ENCODE measurements at regions not wholly inside any gene's neighbourhood (a gene's known extent, or its start where the extent isn't known, plus 50 kb on each side); places are given as distances from the start of the nearest gene placed in this dataset.

DNA sequence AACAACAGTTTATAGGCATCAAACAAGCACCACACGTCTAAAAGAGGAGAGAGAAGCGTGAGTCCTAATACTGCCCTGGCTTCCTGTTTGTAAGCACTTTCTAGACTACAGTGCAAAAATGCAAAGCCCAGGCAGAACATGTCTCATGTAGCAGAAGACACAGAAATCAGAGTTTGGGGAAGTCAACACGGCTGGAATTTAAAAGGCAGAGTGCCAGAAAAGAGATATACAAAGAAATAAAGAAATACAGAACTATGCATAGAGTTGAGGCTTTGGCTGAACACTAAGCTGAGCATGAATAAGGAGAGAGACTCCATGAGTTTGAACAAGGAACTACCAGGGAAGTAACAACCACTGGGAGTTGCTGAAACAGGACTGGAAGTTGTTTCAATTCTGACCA is 566.6 kb upstream of the NR5A2 start:
- H3K4me3 ChIP-seq = no peak overlapping the region
- H3K27me3 ChIP-seq = no peaks in the 10 kb centered on the region
- intact Hi-C loops (cut with DNase I) = no loop called here
- H3K27ac ChIP-seq = no peak overlapping the region
- H3K36me3 ChIP-seq (replicated peaks in 1 of 2; ENCODE audit: insufficient read depth in 1 of 2, low read depth in 2 of 2) = no peaks in the 10 kb centered on the region
- 47 to 55% methylated on average over 3 of the region's 3 CpGs for WGBS, 2 donors
- no peaks in the 10 kb centered on the region for H3K9me3 ChIP-seq
- no peak for ATAC-seq
- TF ChIP-seq, protein P1, sequence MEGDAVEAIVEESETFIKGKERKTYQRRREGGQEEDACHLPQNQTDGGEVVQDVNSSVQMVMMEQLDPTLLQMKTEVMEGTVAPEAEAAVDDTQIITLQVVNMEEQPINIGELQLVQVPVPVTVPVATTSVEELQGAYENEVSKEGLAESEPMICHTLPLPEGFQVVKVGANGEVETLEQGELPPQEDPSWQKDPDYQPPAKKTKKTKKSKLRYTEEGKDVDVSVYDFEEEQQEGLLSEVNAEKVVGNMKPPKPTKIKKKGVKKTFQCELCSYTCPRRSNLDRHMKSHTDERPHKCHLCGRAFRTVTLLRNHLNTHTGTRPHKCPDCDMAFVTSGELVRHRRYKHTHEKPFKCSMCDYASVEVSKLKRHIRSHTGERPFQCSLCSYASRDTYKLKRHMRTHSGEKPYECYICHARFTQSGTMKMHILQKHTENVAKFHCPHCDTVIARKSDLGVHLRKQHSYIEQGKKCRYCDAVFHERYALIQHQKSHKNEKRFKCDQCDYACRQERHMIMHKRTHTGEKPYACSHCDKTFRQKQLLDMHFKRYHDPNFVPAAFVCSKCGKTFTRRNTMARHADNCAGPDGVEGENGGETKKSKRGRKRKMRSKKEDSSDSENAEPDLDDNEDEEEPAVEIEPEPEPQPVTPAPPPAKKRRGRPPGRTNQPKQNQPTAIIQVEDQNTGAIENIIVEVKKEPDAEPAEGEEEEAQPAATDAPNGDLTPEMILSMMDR (IDR thresholded peaks at IDR 0.05) = no peak
- TF ChIP-seq POLR2A (IDR thresholded peaks at IDR 0.05) = no peak
- H3K4me1 ChIP-seq = no peaks in the 10 kb centered on the region
- DNase-seq = peak in 1 of 4 donors; percentile 30

DNA sequence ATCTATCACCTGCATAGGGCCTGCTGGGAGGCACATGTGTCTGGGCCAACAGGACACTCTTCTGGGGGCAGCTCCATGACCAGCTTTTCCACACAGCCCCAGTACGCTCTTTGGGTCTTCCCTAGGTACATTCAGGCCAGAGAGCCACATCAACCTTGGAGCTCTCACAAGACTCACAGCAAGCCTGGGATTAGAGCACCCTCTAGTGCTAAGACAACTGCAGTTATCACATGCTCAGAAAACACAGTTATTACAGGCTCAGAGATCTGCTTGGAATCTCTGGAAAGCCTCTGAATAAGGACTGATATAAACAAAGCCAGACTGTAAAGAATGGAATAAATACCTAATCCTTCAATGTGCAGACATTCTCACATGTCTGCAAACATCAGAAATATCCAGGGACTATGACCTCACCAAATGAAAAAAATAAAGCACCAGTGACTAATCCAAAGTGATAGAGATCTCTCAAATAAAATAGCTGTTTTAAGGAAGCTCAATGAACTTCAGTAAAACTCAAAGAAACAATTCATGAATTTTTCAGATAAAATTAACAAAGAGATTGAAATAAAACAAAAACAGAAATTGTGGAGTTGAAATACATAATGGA is 563.9 kb upstream of the NR5A2 start:
- H3K4me1 ChIP-seq = no peaks in the 10 kb centered on the region
- TF ChIP-seq, protein P1 (IDR thresholded peaks at IDR 0.05) = peak in 6 of 7 experiments; percentile 26 to 65 (median 51)
- TF ChIP-seq POLR2A (IDR thresholded peaks at IDR 0.05) = no peak
- no peaks in the 10 kb centered on the region for H3K9me3 ChIP-seq
- no peak overlapping the region for H3K4me3 ChIP-seq
- H3K36me3 ChIP-seq (replicated peaks in 1 of 2; ENCODE audit: insufficient read depth in 1 of 2, low read depth in 2 of 2) = no peaks in the 10 kb centered on the region
- DNase-seq (peak; percentile 17 to 61 (median 29)), ATAC-seq (peak; percentile 58)
- no peak overlapping the region for H3K27ac ChIP-seq
- intact Hi-C loops (cut with DNase I) = no loop called here
- WGBS, 2 donors = 60 to 81% methylated on average over 1 of the region's 1 CpG
- no peaks in the 10 kb centered on the region for H3K27me3 ChIP-seq

DNA sequence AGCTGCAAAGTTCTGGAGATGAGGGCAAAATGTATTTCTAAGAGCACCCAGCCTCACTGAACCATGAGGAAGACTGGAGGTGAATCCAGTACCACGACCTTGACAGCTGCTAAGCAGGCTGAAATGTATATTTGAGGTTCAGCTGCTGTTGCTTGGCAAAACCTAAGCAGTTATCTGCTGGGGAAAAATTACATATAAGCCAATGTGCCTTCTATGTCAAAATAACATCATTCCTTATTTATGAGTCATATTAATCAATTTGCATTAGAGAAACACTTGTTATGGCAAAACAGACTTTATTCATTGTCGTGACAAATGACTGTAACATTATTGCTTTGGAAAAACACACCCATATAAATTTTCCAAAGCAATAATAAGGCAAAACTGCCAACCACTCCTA is 560.5 kb upstream of the NR5A2 start:
- DNase-seq = no peak
- WGBS, 2 donors = 46 to 53% methylated on average over 2 of the region's 2 CpGs
- Histone ChIP-seq H3K9me3 (no peaks in the 10 kb centered on the region), H3K27ac (no peak overlapping the region), H3K36me3 (replicated peaks in 1 of 2; ENCODE audit: insufficient read depth in 1 of 2, low read depth in 2 of 2) (no peaks in the 10 kb centered on the region), H3K27me3 (no peaks in the 10 kb centered on the region), H3K4me3 (no peak overlapping the region), H3K4me1 (no peaks in the 10 kb centered on the region)
- TF ChIP-seq, protein P1 (IDR thresholded peaks at IDR 0.05) = no peak
- TF ChIP-seq POLR2A (IDR thresholded peaks at IDR 0.05) = no peak
- ATAC-seq = no peak
- intact Hi-C loops (cut with DNase I) = no loop called here

DNA sequence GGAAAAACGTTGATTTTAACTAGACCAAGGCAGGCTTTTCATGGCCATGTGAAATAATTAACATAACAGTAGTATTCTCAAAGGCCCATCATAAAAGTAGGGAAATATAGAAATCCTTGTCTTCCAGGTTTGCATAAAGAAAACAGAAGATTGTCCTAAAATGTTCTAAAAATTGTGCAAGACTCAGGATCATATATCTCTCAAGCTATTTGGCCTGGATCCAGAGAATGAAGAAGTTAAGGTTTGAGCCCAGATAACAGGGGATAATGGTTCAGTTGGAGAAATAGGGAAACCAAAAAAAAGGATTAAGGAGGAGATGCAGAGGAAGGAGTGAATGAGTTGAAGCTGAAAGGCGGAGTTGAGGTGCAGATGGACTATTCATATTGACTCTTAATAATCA is 555.5 kb upstream of the NR5A2 start:
- no peak for ATAC-seq
- no peak for DNase-seq
- Histone ChIP-seq H3K36me3 (replicated peaks in 1 of 2; ENCODE audit: insufficient read depth in 1 of 2, low read depth in 2 of 2) (no peaks in the 10 kb centered on the region), H3K9me3 (no peaks in the 10 kb centered on the region), H3K4me1 (no peaks in the 10 kb centered on the region), H3K4me3 (no peak overlapping the region), H3K27ac (no peak overlapping the region), H3K27me3 (no peaks in the 10 kb centered on the region)
- TF ChIP-seq POLR2A (IDR thresholded peaks at IDR 0.05) = no peak
- TF ChIP-seq, protein P1 (IDR thresholded peaks at IDR 0.05) = no peak
- 74 to 77% methylated on average over 2 of the region's 2 CpGs for WGBS, 2 donors
- intact Hi-C loops (cut with DNase I) = no loop called here

DNA sequence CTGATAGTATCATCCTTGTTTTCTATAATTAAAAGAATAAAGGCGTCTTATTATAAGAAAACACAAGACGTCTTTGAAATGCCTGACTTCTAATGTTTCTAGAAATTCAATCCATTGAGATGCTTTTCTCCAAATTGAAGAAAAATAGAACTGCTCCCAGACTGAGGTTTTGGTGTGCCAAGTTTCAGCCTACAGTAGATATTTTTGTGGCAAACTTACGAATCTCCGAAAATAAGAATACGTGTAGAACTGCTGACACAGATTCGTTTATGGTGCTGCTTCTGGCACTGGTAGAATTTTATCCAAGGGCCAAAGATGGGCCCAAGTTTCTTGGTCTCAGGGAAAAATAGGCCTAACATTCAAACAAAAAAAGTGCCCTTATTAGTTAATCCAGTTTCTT is 554.5 kb upstream of the NR5A2 start:
- DNase-seq = no peak
- no peak for ATAC-seq
- intact Hi-C loops (cut with DNase I) = no loop called here
- Histone ChIP-seq H3K4me1 (no peaks in the 10 kb centered on the region), H3K27ac (no peak overlapping the region), H3K4me3 (no peak overlapping the region), H3K36me3 (replicated peaks in 1 of 2; ENCODE audit: insufficient read depth in 1 of 2, low read depth in 2 of 2) (no peaks in the 10 kb centered on the region), H3K27me3 (no peaks in the 10 kb centered on the region), H3K9me3 (no peaks in the 10 kb centered on the region)
- TF ChIP-seq, protein P1 (IDR thresholded peaks at IDR 0.05) = no peak
- no peak for TF ChIP-seq POLR2A (IDR thresholded peaks at IDR 0.05)
- 77% methylated on average over 6 of the region's 6 CpGs for WGBS, 2 donors
